ENCODE measurements at regions not wholly inside any gene's neighbourhood (a gene's known extent, or its start where the extent isn't known, plus 50 kb on each side); places are given as distances from the start of the nearest gene placed in this dataset.

DNA sequence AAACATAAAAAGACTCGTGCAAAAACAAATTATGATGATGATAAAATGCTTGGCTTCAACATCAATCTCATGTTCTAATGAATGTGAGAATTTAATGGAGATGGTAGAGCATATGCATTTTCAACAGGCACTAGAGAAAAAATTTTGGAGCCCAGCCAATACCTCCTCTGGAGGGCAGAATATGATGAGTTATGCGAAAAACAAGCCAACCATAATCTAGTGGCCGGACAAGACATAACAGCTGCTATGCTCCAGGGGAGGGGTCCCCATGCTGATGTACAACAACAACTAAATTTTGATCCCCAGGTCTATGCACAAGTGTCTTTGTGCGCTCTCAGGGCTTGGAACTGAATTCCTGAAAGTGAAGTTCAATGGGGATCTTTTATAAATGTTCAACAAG, 1197.5 kb downstream of the LRFN5 start:
- no peak for DNase-seq (ENCODE audit: low read depth, low spot score)

DNA sequence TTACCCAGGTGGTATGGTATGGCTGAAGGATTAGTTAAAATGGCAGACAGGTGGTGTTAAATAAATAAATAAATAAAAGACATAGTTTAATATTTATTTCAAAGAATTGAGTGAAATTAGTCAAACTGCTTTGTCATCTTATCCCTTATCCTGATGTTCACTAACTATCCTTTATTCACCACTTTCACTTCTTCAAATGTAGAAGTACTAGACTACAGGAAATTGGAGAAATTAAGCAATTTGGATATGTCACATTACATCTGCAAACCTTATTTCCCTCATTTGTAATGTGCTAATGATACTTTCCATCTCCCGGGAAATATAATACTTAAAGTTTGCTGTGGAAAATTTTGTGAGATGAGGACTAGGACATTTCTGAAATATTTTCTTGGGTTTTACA, 1195.7 kb downstream of the LRFN5 start:
- DNase-seq (ENCODE audit: low read depth, low spot score): no peak

DNA sequence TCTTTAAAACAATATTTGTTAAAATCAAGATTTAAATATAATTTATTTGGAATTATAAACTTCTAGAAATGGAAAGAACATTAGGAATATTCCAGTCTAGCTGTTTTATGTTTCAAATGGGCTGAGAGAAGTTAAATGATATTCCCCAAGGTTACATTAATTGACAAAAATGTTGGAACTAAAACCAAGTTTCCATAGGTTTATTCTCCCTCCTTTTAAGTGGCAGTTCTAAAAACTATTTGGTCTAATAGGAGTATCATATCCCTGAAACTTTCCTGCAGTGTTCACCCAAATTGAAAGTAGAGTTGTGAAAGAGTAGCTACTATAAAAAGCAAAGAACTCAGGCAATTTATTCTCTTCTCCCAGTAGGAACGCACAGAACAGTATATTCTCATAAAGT, 1185.5 kb downstream of the LRFN5 start:
- DNase-seq (ENCODE audit: low read depth, low spot score): no peak

DNA sequence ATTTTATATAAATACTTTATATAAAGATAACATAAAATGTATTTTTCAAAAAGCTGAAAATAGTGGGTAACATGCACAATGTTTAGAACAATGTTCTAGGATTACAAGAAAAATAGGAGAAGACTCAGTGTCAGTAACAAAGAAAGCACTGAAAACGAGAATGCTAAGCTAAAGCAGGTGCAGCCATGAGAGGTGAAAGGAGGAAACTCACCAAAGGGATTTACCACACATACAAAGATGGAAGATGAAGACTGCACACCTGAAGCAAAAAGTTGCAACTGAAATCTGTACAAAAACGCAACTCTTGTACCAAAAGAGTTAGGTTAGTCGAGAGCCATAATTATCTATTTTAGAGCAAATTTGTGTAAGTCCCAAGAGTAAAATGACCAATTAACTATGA, 1176.1 kb downstream of the LRFN5 start:
- no peak for DNase-seq (ENCODE audit: low read depth, low spot score)

GRCh38 chr14:42778984-42779383, 1172.3 kb downstream of the LRFN5 start:
- no peak for DNase-seq (ENCODE audit: low read depth, low spot score)

GRCh38 chr14:42750771-42751170, 1144.1 kb downstream of the LRFN5 start:
- no peak for DNase-seq (ENCODE audit: low read depth, low spot score)

- DNase-seq (ENCODE audit: low read depth, low spot score): no peak
These were observed 1135.4 kb downstream of the LRFN5 start for GRCh38 chr14:42742084-42742483.

DNA sequence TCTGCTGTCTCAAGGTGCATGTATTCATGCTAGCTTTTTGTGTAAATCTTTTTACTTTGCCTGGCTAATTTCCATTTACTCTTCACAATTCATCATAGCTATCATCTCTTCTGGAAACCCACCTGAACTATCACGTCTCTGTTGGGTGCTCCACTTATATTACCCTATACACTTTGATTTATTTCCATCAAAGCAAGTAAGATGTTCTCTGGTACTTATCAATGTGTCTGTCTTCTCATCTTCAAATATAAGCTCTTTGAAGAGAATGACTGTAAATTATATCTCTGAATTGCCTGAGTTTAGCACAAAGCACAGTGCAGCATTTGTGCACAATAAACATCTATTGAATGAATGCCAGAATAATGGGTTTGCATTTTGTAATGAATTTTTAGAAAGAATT, 1129.7 kb downstream of the LRFN5 start:
- DNase-seq (ENCODE audit: low read depth, low spot score): no peak

- DNase-seq (ENCODE audit: low read depth, low spot score): no peak
These were observed 1127.4 kb downstream of the LRFN5 start for GRCh38 chr14:42734041-42734440.

- DNase-seq (ENCODE audit: low read depth, low spot score): no peak
These were observed 1125.3 kb downstream of the LRFN5 start for GRCh38 chr14:42732005-42732404.

DNA sequence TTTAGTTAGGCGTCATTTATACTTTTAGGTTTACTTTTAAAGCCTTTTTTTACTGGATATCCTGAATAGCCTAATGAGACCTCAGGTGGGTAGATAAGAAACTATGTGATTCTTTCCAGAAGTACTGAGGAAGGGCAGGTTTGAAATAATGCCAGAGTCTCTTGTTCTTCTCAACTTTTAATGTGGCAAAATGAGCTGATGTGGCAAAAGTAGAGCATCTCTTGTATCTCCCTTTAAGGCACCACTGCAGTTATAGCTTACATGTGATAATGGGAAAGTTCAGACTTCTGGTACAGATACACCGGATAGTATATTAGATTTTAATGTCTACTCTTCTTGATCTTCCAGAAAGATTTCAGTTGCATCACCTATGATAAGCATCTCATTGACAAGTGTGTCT, 1124.8 kb downstream of the LRFN5 start:
- no peak for DNase-seq (ENCODE audit: low read depth, low spot score)

DNA sequence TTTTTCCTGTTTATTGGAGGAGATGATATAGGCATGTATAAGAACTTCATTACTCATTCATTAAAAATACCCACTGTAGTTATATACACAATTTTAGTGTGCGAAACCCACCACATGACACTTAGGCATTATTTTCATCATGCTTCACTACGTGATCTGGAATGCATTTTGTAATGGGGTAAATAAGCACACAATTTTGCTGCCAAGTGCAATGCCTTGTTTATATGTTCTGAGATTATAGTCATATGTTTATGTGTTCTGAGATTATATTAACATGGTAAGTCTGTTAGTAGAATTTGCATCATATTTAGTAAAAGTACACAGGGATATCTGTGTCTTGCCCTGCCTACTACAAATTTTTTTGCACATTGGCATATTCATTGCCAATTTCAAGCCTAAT, 1123.0 kb downstream of the LRFN5 start:
- DNase-seq (ENCODE audit: low read depth, low spot score): no peak

DNA sequence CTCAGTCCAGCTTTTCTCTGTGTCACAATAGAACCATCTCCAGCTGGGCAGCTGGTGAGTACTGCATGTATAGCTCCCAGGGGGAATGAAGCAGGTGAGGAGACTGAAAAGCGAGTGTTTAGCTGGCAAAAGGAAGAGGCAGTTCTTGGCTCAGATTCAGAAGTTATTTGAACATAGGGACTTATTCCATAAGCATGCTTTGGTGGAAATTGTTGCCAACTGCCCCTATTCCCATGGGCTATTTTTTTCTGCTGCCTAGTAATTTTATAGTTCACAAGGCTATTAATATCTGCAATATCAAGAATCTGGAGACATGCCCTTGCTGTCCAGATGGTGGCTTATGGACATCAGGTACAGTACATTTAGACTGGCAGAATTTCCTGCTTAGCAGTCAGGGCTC, 1112.7 kb downstream of the LRFN5 start:
- no peak for DNase-seq (ENCODE audit: low read depth, low spot score)

GRCh38 chr14:42715316-42715715, 1108.6 kb downstream of the LRFN5 start:
- no peak for DNase-seq (ENCODE audit: low read depth, low spot score)

DNA sequence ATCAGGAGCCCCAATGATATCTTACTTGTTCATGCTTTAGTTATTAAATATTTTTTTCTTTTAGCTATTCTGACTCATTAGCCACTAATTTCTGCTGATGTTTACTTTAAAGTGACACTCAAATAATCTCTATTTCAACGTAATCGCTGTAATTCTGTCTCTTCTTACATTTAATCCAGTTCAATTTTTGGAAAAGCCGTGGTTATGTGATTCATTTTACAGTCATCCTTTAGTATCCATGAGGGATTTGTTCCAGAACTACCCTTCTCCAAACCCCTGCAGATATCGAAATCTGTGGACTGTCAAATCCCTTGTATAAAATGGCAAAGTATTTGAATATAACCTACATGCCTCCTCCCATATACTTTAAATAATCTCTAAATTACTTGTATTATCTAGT, 1103.4 kb downstream of the LRFN5 start:
- DNase-seq (ENCODE audit: low read depth, low spot score): no peak

- DNase-seq (ENCODE audit: low read depth, low spot score): no peak
These were observed 1096.8 kb downstream of the LRFN5 start for GRCh38 chr14:42703501-42703900.

GRCh38 chr14:42687421-42687820, 1080.7 kb downstream of the LRFN5 start:
- no peak for DNase-seq (ENCODE audit: low read depth, low spot score)

GRCh38 chr14:42683707-42684106, 1077.0 kb downstream of the LRFN5 start:
- no peak for DNase-seq (ENCODE audit: low read depth, low spot score)

GRCh38 chr14:42676636-42677035, 1070.0 kb downstream of the LRFN5 start:
- DNase-seq (ENCODE audit: low read depth, low spot score): no peak

- DNase-seq (ENCODE audit: low read depth, low spot score): no peak
These were observed 1067.3 kb downstream of the LRFN5 start for GRCh38 chr14:42673963-42674362.

GRCh38 chr14:42671636-42672035, 1065.0 kb downstream of the LRFN5 start:
- DNase-seq (ENCODE audit: low read depth, low spot score): no peak

DNA sequence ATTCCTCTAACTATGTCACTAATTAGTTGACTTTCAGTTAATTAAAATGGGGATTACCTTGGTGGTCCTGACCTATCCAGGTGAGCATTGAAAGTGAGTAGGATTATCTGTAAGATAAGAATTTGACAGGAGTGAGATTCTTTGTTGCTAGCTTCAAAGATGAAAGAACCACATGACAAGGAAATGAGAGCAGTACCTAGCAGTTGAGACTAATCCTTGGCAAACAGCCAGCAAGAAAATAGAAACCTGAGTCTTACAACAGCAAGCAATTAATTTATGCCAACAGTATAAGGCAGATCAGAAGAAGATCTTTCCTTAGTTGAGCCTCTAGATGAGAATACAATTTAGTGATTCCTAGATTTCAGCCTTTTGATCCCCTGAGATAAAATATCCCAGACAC, 1058.4 kb downstream of the LRFN5 start:
- no peak for DNase-seq (ENCODE audit: low read depth, low spot score)

DNA sequence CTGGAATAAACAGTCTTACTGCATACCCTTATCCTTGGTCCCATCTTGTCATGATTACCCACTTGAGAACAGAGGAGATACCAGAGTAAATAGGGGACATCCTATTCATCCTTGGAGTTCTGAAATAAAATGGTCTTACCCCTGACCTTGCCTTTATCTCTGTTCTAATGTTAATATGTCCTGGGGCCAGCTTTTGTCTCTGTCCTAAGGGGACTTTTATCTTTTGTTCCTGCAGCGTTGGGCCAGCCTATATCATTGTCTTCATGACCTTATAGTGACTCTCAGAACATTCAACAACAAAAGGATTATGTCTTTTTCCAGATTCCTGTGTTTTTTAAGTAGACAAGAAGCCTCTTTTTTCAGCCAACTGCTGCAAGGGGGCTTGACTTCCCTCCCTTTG, 1057.5 kb downstream of the LRFN5 start:
- DNase-seq (ENCODE audit: low read depth, low spot score): no peak

DNA sequence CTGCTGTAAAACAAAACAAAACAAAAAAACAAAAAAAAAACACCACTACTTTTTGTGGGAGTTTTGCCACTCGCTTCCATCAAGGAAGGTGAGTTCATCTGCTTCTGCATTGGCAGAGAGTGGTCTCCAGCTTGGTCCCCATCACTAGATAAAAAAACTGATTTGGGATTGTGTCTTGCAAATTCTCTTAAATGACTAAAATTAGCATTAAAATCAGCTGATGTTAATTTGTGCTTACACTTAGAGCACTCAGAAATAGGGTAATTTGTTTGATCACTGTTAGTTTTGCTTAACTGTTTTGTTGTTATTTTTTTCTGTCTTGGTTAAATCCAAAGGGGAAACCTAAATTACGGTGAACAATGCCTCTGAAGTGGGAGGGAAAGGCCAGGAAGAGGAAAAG, 1048.0 kb downstream of the LRFN5 start:
- DNase-seq (ENCODE audit: low read depth, low spot score): no peak

DNA sequence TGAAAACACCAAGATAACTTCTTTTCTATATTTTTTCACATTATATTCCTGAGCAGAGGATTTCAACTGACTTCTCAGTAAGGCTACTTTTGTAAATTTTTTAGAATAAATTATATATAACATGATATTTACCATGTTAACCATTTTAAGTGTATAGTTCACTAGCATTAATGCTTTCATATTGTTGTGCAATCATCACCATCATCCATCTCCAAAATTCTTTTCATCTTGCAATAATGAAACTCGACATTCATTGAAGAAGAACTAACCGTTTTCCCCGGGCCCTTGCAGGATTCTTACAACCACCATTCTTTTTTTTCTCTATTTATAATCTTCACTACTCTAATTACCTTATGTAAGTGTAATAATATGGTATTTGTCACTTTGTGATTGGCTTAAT, 1036.1 kb downstream of the LRFN5 start:
- no peak for DNase-seq (ENCODE audit: low read depth, low spot score)
